A549 (cell line): ENCODE measurements at regions not wholly inside any gene's neighbourhood (a gene's known extent, or its start where the extent isn't known, plus 50 kb on each side); places are given as distances from the start of the nearest gene placed in this dataset.

Experiments
- ATAC-seq, 2 experiments: fragments of 200-7000 bp in 1 of 2; fragments of >200 bp in 1 of 2; cut with Nextera tagmentation in 1 of 2; cut with Tn5 transposase in 1 of 2; 3 replicates each; pipeline versions ENCODE4 v1.8.0 to v1.9.1; 2018 to 2020; ENCODE audit warnings: mild to moderate bottlenecking in 1 of 2, moderate library complexity in 1 of 2
- CTCF ChIA-PET: fragments of 300-600 bp; sonication (Branson Sonifier 250); formaldehyde crosslinking; extraction: SDS; loops from one replicate; lab custom pipeline; 2021; ENCODE audit warnings: antibody characterized with exemption, inconsistent platforms; lab: Yijun Ruan, JAX
- POLR2A ChIA-PET: fragments of 350-600 bp; formaldehyde crosslinking; extraction: SDS; loops from one replicate; lab custom pipeline; 2021; ENCODE audit warnings: antibody characterized with exemption, inconsistent platforms; lab: Yijun Ruan, JAX
- DNase-seq, 2 experiments: peaks; one replicate each; pipeline versions ENCODE4 v3.0.0 to v3.0.0-alpha.2; 2011 to 2016; ENCODE audit warnings: low read depth in 1 of 2, low spot score in 1 of 2
- FAIRE-seq: peaks from 2 replicates; lab custom pipeline; 2011; peaks lifted over from hg19 to GRCh38; lab: Jason Lieb, UNC
- H3K27ac ChIP-seq, 2 experiments: fragments of >200 bp; sonication (Bioruptor Twin); formaldehyde crosslinking; 3 replicates each; pipeline ENCODE4 v1.5.1; 2016 to 2017
- H3K4me1 ChIP-seq: fragments of >200 bp; sonication (Bioruptor Twin); formaldehyde crosslinking; 3 replicates; pipeline ENCODE4 v1.6.1; 2016
- H3K4me2 ChIP-seq: fragments of >200 bp; sonication (Bioruptor Twin); formaldehyde crosslinking; 3 replicates; pipeline ENCODE4 v1.6.1; 2016
- H3K4me3 ChIP-seq: fragments of >200 bp; sonication (Bioruptor Twin); formaldehyde crosslinking; 3 replicates; pipeline ENCODE4 v1.5.1; 2016
- H3K9me3 ChIP-seq: fragments of >200 bp; sonication (Bioruptor Twin); formaldehyde crosslinking; 3 replicates; pipeline ENCODE4 v1.6.1; 2016
- BCL3 ChIP-seq: fragments of >200 bp; sonication (Bioruptor Twin); formaldehyde crosslinking; IDR thresholded peaks from 3 replicates; pipeline ENCODE4 v1.6.1; 2016
- CEBPB ChIP-seq, 2 experiments: fragments of >200 bp in 1 of 2; sonication (Bioruptor Twin) in 1 of 2; formaldehyde crosslinking in 1 of 2; IDR thresholded peaks; 2 replicates each; pipeline ENCODE4 v1.6.1; 2012 to 2016
- CHD4 ChIP-seq: fragments of 200-600 bp; sonication (generic); IDR thresholded peaks from 2 replicates; pipeline ENCODE4 v1.6.1; 2016; ENCODE audit warnings: antibody characterized with exemption, mild to moderate bottlenecking, borderline replicate concordance
- EHMT2 ChIP-seq: fragments of 200-600 bp; sonication (generic); IDR thresholded peaks from 2 replicates; pipeline ENCODE4 v1.6.1; 2016; ENCODE audit warnings: antibody characterized with exemption, low read depth, mild to moderate bottlenecking, moderate library complexity
- ESRRA ChIP-seq: fragments of 150-350 bp; IDR thresholded peaks from 2 replicates; pipeline ENCODE4 v1.6.1; 2014; ENCODE audit warnings: mild to moderate bottlenecking, low read length, borderline replicate concordance
- FOSB ChIP-seq: fragments of 250-450 bp; sonication (Bioruptor Pico); IDR thresholded peaks from 2 replicates; pipeline ENCODE4 v1.5.0; 2020; ENCODE audit warnings: mild to moderate bottlenecking, moderate library complexity
- FOXS1 ChIP-seq: fragments of 250-450 bp; sonication (Bioruptor Pico); IDR thresholded peaks from 2 replicates; pipeline ENCODE4 v1.5.0; 2020; ENCODE audit warnings: mild to moderate bottlenecking, moderate library complexity
- GATA3 ChIP-seq: IDR thresholded peaks from 2 replicates; pipeline ENCODE4 v1.6.1; 2012; ENCODE audit warnings: borderline replicate concordance
- HOXA7 ChIP-seq: fragments of 250-450 bp; sonication (Bioruptor Pico); IDR thresholded peaks from 2 replicates; pipeline ENCODE4 v1.5.0; 2020; ENCODE audit warnings: mild to moderate bottlenecking, moderate library complexity
- JUNB ChIP-seq: fragments of >200 bp; sonication (Bioruptor Twin); formaldehyde crosslinking; IDR thresholded peaks from 2 replicates; pipeline ENCODE4 v1.6.1; 2016
- KDM1A ChIP-seq: fragments of 200-600 bp; sonication (generic); IDR thresholded peaks from 2 replicates; pipeline ENCODE4 v1.6.1; 2016; ENCODE audit warnings: low read depth, mild to moderate bottlenecking
- MAX ChIP-seq: IDR thresholded peaks from 2 replicates; pipeline ENCODE4 v1.6.1; 2012
- POLR2A ChIP-seq: IDR thresholded peaks from 2 replicates; pipeline ENCODE4 v1.6.1; 2012; ENCODE audit warnings: mild to moderate bottlenecking, low read length
- RAD21 ChIP-seq, 2 experiments: fragments of >200 bp in 1 of 2; sonication (Bioruptor Twin) in 1 of 2; formaldehyde crosslinking in 1 of 2; IDR thresholded peaks in 1 of 2; conservative IDR thresholded peaks in 1 of 2; 2 replicates in 1 of 2; 3 replicates in 1 of 2; pipeline ENCODE4 v1.6.1; 2012 to 2018; ENCODE audit warnings: inconsistent platforms in 1 of 2
- RARB ChIP-seq: fragments of 250-450 bp; sonication (Bioruptor Pico); IDR thresholded peaks from 2 replicates; pipeline ENCODE4 v1.8.0; 2021; ENCODE audit warnings: mild to moderate bottlenecking, moderate library complexity
- REST ChIP-seq: fragments of 200-600 bp; sonication (generic); IDR thresholded peaks from 2 replicates; pipeline ENCODE4 v1.6.1; 2016; ENCODE audit warnings: antibody characterized with exemption, mild to moderate bottlenecking, moderate library complexity
- RFX5 ChIP-seq: fragments of 450-650 bp; IDR thresholded peaks from 2 replicates; pipeline ENCODE4 v1.7.1; 2014; ENCODE audit warnings: antibody characterized with exemption, mild to moderate bottlenecking, moderate library complexity
- RNF2 ChIP-seq: fragments of 200-600 bp; sonication (generic); IDR thresholded peaks from 2 replicates; pipeline ENCODE4 v1.6.1; 2016; ENCODE audit warnings: low read depth, mild to moderate bottlenecking, antibody characterized with exemption, moderate library complexity, borderline replicate concordance
- SREBF2 ChIP-seq: fragments of 450-650 bp; IDR thresholded peaks from 2 replicates; pipeline ENCODE4 v1.6.1; 2014; ENCODE audit warnings: mild to moderate bottlenecking, moderate library complexity
- ZFP36 ChIP-seq: fragments of 450-650 bp; IDR thresholded peaks from 2 replicates; pipeline ENCODE4 v1.6.1; 2014; ENCODE audit warnings: borderline replicate concordance; ENCODE audit not compliant: partially characterized antibody
- WGBS: methylation state at CpG from one replicate; pipeline ENCODE4 v1.1.6; 2017; ENCODE audit errors: missing lambda C conversion rate; 5-methylcytosine and 5-hydroxymethylcytosine counted together

GRCh38 chr5:143658956-143659355 is 153.0 kb upstream of the HMHB1 start:
- Histone ChIP-seq H3K9me3 (peaks cover 11% of the 10 kb centered on the region), H3K4me1 (peaks cover 51% of the 10 kb centered on the region), H3K4me3 (no peak overlapping the region), H3K27ac (peak overlapping the region; percentile 60 to 71), H3K4me2 (peak overlapping the region; percentile 75)
- TF ChIP-seq RARB (CRISPR knock-in tag) (no peak), JUNB (no peak), FOSB (CRISPR knock-in tag) (0 out of 2 replicates have a peak, but pooled peaks have one; percentile 4)
- DNase-seq (no peak), ATAC-seq (peak in 1 of 2 experiments; percentile 33; a peak in 3 of 6 replicates), FAIRE-seq (no peak)
- WGBS, result 81% methylated on average over 3 of the region's 3 CpGs
- POLR2A ChIA-PET, result interaction anchor here (0.8 to 1.2 kb wide), 2 partner anchors 63 to 64 kb away, joined by 3 to 4 read pairs; no protein-coding TSS in a partner anchor
- CTCF ChIA-PET, result interaction anchor here (1.8 kb wide), 1 partner anchor 14 kb away, joined by 5 read pairs; no protein-coding TSS in a partner anchor

- ChIA-PET POLR2A (no interaction called here), CTCF (interaction anchor here (0.6 to 1.8 kb wide), 2 partner anchors 15 to 187 kb away, joined by 5 to 6 read pairs; no protein-coding TSS in a partner anchor)
- no peak for TF ChIP-seq HOXA7 (CRISPR knock-in tag)
- TF ChIP-seq KDM1A, result no peak
- peak; percentile 47; the same call in 1 of the 2 replicates for TF ChIP-seq MAX
- TF ChIP-seq REST, result no peak
- TF ChIP-seq ESRRA, result no peak
- no peak for TF ChIP-seq SREBF2
- no peak for TF ChIP-seq CHD4
- TF ChIP-seq FOXS1, result 0 out of 2 replicates have a peak, but pooled peaks have one; percentile 69
- no peak for TF ChIP-seq EHMT2
- no peak for TF ChIP-seq POLR2A
- no peak for TF ChIP-seq RFX5
- TF ChIP-seq ZFP36, result no peak
- 0 out of 4 replicates have a peak, but pooled peaks of 1 of the 2 experiments have one; percentile 44 for TF ChIP-seq CEBPB (IDR thresholded peaks at IDR 0.05)
- no peak for TF ChIP-seq BCL3
- no peak for TF ChIP-seq RNF2
- peak; percentile 61; the same call in 1 of the 2 replicates for TF ChIP-seq GATA3
- peak in 1 of 2 experiments; percentile 15; a peak in 1 of 5 replicates for TF ChIP-seq RAD21 (conservative IDR thresholded peaks at IDR 0.05 in 1 of 2, IDR thresholded peaks at IDR 0.05 in 1 of 2)
- peak in 1 of 2 experiments; percentile 48 for DNase-seq
- ATAC-seq, result peak in 1 of 2 experiments; percentile 24; a peak in 3 of 6 replicates
- Histone ChIP-seq H3K4me2 (peak overlapping the region; percentile 75), H3K9me3 (peaks cover 16% of the 10 kb centered on the region), H3K4me1 (peaks cover 51% of the 10 kb centered on the region), H3K4me3 (no peak overlapping the region), H3K27ac (peak overlapping the region; percentile 60 to 71; a peak in 4 of 6 replicates)
- no peak for FAIRE-seq
- 76% methylated on average over 3 of the region's 3 CpGs for WGBS
Observed at GRCh38 chr5:143657647-143658285, 154.2 kb upstream of the HMHB1 start.
